Endodermal cell (in vitro differentiated cells): ENCODE measurements at regions not wholly inside any gene's neighbourhood (a gene's known extent, or its start where the extent isn't known, plus 50 kb on each side); places are given as distances from the start of the nearest gene placed in this dataset.
"Not testable (repeated sequence)": the region's sequence is repeated elsewhere in the genome, so short reads cannot be mapped to it uniquely, and the experiment has no call there.

ENCODE experiments used
- DNase-seq: peaks from one replicate; pipeline ENCODE4 v3.0.0-alpha.2; 2017
- H3K27ac ChIP-seq: 2 replicates; pipeline ENCODE4 v1.5.1; 2013; ENCODE audit warnings: mild to moderate bottlenecking, low read depth, low read length, moderate library complexity
- H3K27me3 ChIP-seq: 2 replicates; pipeline ENCODE4 v1.6.1; 2013; ENCODE audit warnings: mild to moderate bottlenecking, low read length, moderate library complexity; ENCODE audit not compliant: insufficient read depth, control insufficient read depth, poor library complexity, severe bottlenecking
- H3K36me3 ChIP-seq: 2 replicates; pipeline ENCODE4 v1.7.0; 2013; ENCODE audit warnings: mild to moderate bottlenecking, low read length, moderate library complexity; ENCODE audit not compliant: control insufficient read depth, insufficient read depth
- H3K4me1 ChIP-seq: one replicate; pipeline ENCODE4 v1.7.0; 2013; ENCODE audit warnings: low read length; ENCODE audit not compliant: control insufficient read depth, insufficient read depth
- H3K4me3 ChIP-seq: 2 replicates; pipeline ENCODE4 v1.5.1; 2013; ENCODE audit warnings: mild to moderate bottlenecking, low read length, moderate library complexity
- H3K9ac ChIP-seq: 2 replicates; pipeline ENCODE4 v1.6.1; 2013; ENCODE audit warnings: mild to moderate bottlenecking, low read length, moderate library complexity; ENCODE audit not compliant: poor library complexity, severe bottlenecking; ENCODE audit errors: extremely low read depth
- H3K9me3 ChIP-seq: 2 replicates; pipeline ENCODE4 v1.6.1; 2013; ENCODE audit warnings: mild to moderate bottlenecking, low read length, moderate library complexity; ENCODE audit not compliant: control insufficient read depth
- H3K27ac Mint-ChIP-seq: 2 replicates; pipeline ENCODE4 v1.8.0; 2020; ENCODE audit warnings: mixed read lengths
- H3K27me3 Mint-ChIP-seq: 2 replicates; pipeline ENCODE4 v1.8.0; 2021; ENCODE audit warnings: mild to moderate bottlenecking, mixed read lengths; ENCODE audit not compliant: insufficient read depth
- H3K36me3 Mint-ChIP-seq: 2 replicates; pipeline ENCODE4 v1.8.0; 2020; ENCODE audit warnings: low read depth, mixed read lengths
- H3K4me1 Mint-ChIP-seq: 2 replicates; pipeline ENCODE4 v1.8.0; 2020; ENCODE audit warnings: mixed read lengths
- H3K4me3 Mint-ChIP-seq: 2 replicates; pipeline ENCODE4 v1.8.0; 2020; ENCODE audit warnings: mild to moderate bottlenecking, moderate library complexity, mixed read lengths
- H3K9me3 Mint-ChIP-seq: 2 replicates; pipeline ENCODE4 v1.8.0; 2020; ENCODE audit warnings: mild to moderate bottlenecking, mixed read lengths
- CTCF ChIP-seq: fragments of 200-600 bp; sonication (generic); conservative IDR thresholded peaks from 2 replicates; pipeline ENCODE4 v1.5.0; 2021; ENCODE audit warnings: antibody characterized with exemption, mild to moderate bottlenecking
- WGBS, 2 experiments: methylation state at CpG; one replicate each; pipeline versions ENCODE4 v1.1.5 to v1.1.7; 2013; ENCODE audit warnings: missing lambda C conversion rate in 2 of 2, mixed read lengths in 1 of 2; ENCODE audit not compliant: insufficient coverage in 1 of 2, insufficient read length in 1 of 2; 5-methylcytosine and 5-hydroxymethylcytosine counted together

- Histone ChIP-seq H3K27me3 (no peaks in the 10 kb centered on the region), H3K27ac (no peak overlapping the region), H3K9me3 (peaks cover 18% of the 10 kb centered on the region), H3K9ac (no peak overlapping the region), H3K4me3 (no peak overlapping the region), H3K4me1 (no peaks in the 10 kb centered on the region), H3K36me3 (no peaks in the 10 kb centered on the region)
- no peak for DNase-seq
- H3K9me3 Mint-ChIP-seq, result peaks cover 28% of the 10 kb centered on the region
- H3K27me3 Mint-ChIP-seq, result no peaks in the 10 kb centered on the region
- H3K36me3 Mint-ChIP-seq, result peaks cover 2% of the 10 kb centered on the region
- WGBS, 2 experiments, result 98% methylated on average over 2 of the region's 2 CpGs; no CpG with 5 or more reads in 1 of the 2 experiments
- no peak overlapping the region for H3K27ac Mint-ChIP-seq
- no peaks in the 10 kb centered on the region for H3K4me1 Mint-ChIP-seq
- TF ChIP-seq CTCF, result no peak
- H3K4me3 Mint-ChIP-seq, result no peak overlapping the region
Observed at GRCh38 chr6:126722411-126722810, 382.5 kb downstream of the CENPW start.

- Mint-ChIP-seq H3K36me3 (peaks cover 7% of the 10 kb centered on the region), H3K27ac (no peak overlapping the region), H3K4me3 (no peak overlapping the region), H3K9me3 (peaks cover 39% of the 10 kb centered on the region), H3K27me3 (no peaks in the 10 kb centered on the region), H3K4me1 (no peaks in the 10 kb centered on the region)
- H3K9ac ChIP-seq, result no peak overlapping the region
- peaks cover 18% of the 10 kb centered on the region for H3K9me3 ChIP-seq
- H3K27ac ChIP-seq, result no peak overlapping the region
- H3K4me1 ChIP-seq, result no peaks in the 10 kb centered on the region
- WGBS, 2 experiments, result 96 to 97% methylated on average over 8 to 10 of the region's 10 CpGs
- no peak for TF ChIP-seq CTCF
- H3K4me3 ChIP-seq, result no peak overlapping the region
- H3K36me3 ChIP-seq, result no peaks in the 10 kb centered on the region
- no peaks in the 10 kb centered on the region for H3K27me3 ChIP-seq
- no peak for DNase-seq
Observed at GRCh38 chr6:126723541-126724170, 383.7 kb downstream of the CENPW start.

- Histone ChIP-seq H3K36me3 (no peaks in the 10 kb centered on the region), H3K4me3 (peak overlapping the region; percentile 21), H3K9me3 (peaks cover 18% of the 10 kb centered on the region), H3K9ac (no peak overlapping the region), H3K4me1 (no peaks in the 10 kb centered on the region), H3K27ac (no peak overlapping the region), H3K27me3 (no peaks in the 10 kb centered on the region)
- Mint-ChIP-seq H3K27me3 (no peaks in the 10 kb centered on the region), H3K4me1 (no peaks in the 10 kb centered on the region), H3K27ac (no peak overlapping the region), H3K4me3 (no peak overlapping the region), H3K9me3 (peaks cover 48% of the 10 kb centered on the region), H3K36me3 (peaks cover 7% of the 10 kb centered on the region)
- 96 to 100% methylated on average over 1 to 2 of the region's 2 CpGs for WGBS, 2 experiments
- no peak for DNase-seq
- no peak for TF ChIP-seq CTCF
Observed at GRCh38 chr6:126724821-126725220, 384.9 kb downstream of the CENPW start.

GRCh38 chr6:126726454-126726853 lies 386.5 kb downstream of the CENPW start:
- H3K27me3 Mint-ChIP-seq, H3K4me1 Mint-ChIP-seq, H3K9ac ChIP-seq, DNase-seq, H3K27ac ChIP-seq, H3K4me3 Mint-ChIP-seq, H3K27me3 ChIP-seq, H3K27ac Mint-ChIP-seq, H3K36me3 ChIP-seq, H3K36me3 Mint-ChIP-seq, H3K4me1 ChIP-seq: not testable (repeated sequence)
- 91% methylated on average over 7 of the region's 7 CpGs; no CpG with 5 or more reads in 1 of the 2 experiments for whole genome bisulfite sequencing, 2 experiments
- peaks cover 59% of the 10 kb centered on the region for H3K9me3 Mint-ChIP-seq
- H3K9me3 ChIP-seq, result peaks cover 18% of the 10 kb centered on the region
- peak overlapping the region; percentile 56 for H3K4me3 ChIP-seq
